Ascending aorta (tissue), 2 donors: ENCODE measurements at regions not wholly inside any gene's neighbourhood (a gene's known extent, or its start where the extent isn't known, plus 50 kb on each side); places are given as distances from the start of the nearest gene placed in this dataset.
A peak's percentile ranks its signal among the peaks of the same experiment; 100 is the strongest.

Source experiments
- DNase-seq, 2 donors: peaks; one replicate each; pipeline ENCODE4 v3.0.0-alpha.2; 2019; ENCODE audit warnings: low spot score in 2 of 2
- H3K27ac ChIP-seq, 2 donors: fragments of 200-600 bp; sonication (generic); one replicate each; pipeline ENCODE4 v1.5.1; 2016 to 2017; ENCODE audit warnings: mild to moderate bottlenecking in 1 of 2
- H3K27me3 ChIP-seq: fragments of 200-600 bp; sonication (generic); one replicate; pipeline ENCODE4 v1.5.1; 2017
- H3K36me3 ChIP-seq, 2 donors: fragments of 200-600 bp; sonication (generic); one replicate each; pipeline ENCODE4 v1.5.1; 2016
- H3K4me1 ChIP-seq, 2 donors: fragments of 200-600 bp; sonication (generic); one replicate each; pipeline ENCODE4 v1.5.1; 2016 to 2017; ENCODE audit warnings: mild to moderate bottlenecking in 1 of 2
- H3K4me3 ChIP-seq, 2 donors: fragments of 200-600 bp; sonication (generic); one replicate each; pipeline ENCODE4 v1.5.1; 2016 to 2017; ENCODE audit warnings: mild to moderate bottlenecking in 1 of 2
- H3K9me3 ChIP-seq, 2 donors: fragments of 200-600 bp; sonication (generic); one replicate each; pipeline ENCODE4 v1.5.1; 2016
- intact Hi-C: fragments of 100-400 bp; cut with DNase I; formaldehyde crosslinking; loops from one replicate; pipeline ENCODE4 v1.15.1; 2023
- TF ChIP-seq, protein P1 (sequence below), 3 experiments: fragments of 200-600 bp in 2 of 3; fragments of 450-650 bp in 1 of 3; sonication (generic) in 2 of 3; IDR thresholded peaks; one replicate each; pipeline ENCODE4 v1.5.1; 2016 to 2019; ENCODE audit warnings: antibody characterized with exemption in 3 of 3, mild to moderate bottlenecking in 1 of 3, moderate library complexity in 1 of 3

DNA sequence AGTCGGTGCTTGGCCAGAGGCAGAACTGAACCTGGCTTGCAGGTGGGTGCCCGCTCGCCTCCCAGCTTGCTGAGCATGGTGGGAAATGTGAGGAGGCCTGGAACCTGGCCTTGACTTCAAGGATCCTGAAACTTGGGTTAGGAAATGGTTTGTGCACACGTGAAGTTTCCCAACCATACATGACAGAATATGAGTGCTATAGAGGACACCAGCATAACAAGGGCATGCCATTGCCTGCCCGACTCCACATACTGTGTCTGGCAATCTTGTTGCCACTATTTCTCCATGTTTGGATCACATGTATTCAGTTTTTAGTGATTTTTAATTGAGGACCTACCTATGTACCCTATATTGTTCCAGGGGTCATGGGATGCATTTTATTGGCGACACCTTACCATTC, 177.6 kb upstream of the ANKRD55 start:
- H3K4me1 ChIP-seq = peaks cover 7 to 23% of the 10 kb centered on the region in 2 donors
- intact Hi-C loops = no loop called here
- no peaks in the 10 kb centered on the region for H3K27me3 ChIP-seq
- H3K9me3 ChIP-seq = no peaks in the 10 kb centered on the region
- H3K36me3 ChIP-seq = no peaks in the 10 kb centered on the region
- no peak for DNase-seq
- H3K4me3 ChIP-seq = no peak overlapping the region
- TF ChIP-seq, protein P1, sequence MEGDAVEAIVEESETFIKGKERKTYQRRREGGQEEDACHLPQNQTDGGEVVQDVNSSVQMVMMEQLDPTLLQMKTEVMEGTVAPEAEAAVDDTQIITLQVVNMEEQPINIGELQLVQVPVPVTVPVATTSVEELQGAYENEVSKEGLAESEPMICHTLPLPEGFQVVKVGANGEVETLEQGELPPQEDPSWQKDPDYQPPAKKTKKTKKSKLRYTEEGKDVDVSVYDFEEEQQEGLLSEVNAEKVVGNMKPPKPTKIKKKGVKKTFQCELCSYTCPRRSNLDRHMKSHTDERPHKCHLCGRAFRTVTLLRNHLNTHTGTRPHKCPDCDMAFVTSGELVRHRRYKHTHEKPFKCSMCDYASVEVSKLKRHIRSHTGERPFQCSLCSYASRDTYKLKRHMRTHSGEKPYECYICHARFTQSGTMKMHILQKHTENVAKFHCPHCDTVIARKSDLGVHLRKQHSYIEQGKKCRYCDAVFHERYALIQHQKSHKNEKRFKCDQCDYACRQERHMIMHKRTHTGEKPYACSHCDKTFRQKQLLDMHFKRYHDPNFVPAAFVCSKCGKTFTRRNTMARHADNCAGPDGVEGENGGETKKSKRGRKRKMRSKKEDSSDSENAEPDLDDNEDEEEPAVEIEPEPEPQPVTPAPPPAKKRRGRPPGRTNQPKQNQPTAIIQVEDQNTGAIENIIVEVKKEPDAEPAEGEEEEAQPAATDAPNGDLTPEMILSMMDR (IDR thresholded peaks at IDR 0.05) = no peak
- no peak overlapping the region for H3K27ac ChIP-seq

DNA sequence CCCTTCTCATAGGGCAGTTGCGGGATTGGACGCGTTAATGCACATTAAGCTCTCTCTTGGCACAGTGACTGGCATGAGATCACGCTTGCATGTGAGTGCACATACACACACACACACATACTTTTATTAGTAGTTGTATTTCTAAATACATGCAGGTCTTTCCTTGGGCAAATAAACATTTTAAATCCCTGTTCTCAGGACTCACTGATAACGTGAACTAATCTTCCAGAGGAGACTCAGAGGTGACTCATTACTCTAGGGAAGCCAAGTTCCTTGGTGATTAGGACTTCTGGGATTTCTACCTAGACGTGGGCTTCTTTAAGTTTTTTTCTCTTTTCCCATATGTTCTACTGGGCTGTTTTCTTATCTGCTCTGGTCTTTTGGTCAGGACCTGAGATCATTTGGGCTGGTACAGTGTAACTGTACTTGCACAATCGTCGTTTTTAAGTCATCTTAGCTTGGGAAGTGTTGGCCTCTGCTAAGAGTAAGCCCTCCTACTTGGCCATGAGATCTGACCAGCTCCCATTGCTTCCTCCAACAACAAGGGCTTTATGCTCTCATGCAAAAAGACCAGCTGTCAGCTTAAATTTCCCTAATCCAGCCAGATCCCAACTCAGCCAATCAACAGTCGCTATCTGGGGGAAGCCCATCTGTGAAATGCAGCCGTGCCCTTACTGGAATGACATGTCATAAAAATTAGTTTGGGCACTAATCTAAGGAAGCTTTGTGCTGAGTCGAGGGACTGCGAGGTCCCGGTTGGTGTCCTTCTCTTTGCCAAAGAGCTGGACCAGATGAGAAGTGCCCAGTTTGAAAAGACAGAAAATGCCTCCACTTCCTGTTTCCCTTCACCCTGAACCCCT, 176.4 kb upstream of the ANKRD55 start:
- Histone ChIP-seq H3K27me3 (no peaks in the 10 kb centered on the region), H3K27ac (peak overlapping the region in 1 of 2 donors; percentile 6), H3K4me3 (no peak overlapping the region), H3K9me3 (no peaks in the 10 kb centered on the region), H3K36me3 (no peaks in the 10 kb centered on the region), H3K4me1 (peaks cover 3 to 16% of the 10 kb centered on the region in 2 donors)
- no peak for DNase-seq
- intact Hi-C loops = no loop called here
- TF ChIP-seq, protein P1 (IDR thresholded peaks at IDR 0.05) = no peak

DNA sequence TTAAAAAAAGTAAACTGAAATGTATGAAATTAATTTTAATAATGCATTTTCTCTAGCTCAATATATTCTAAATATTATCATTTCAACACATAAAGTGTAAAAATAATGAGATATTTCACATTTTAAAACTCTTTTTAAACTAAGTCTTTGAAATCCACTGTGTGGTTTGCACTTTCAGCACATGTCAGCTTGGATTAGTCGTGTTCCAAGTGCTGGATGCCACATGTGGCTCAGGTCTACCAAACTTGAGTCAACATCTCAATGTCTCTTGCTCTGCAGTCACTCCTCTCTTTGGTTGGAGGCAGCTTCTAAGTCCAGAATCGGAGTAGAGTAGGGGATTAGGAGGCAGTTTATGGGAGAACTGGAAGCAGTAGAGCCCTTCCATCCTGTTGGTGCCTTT, 173.7 kb upstream of the ANKRD55 start:
- H3K27ac ChIP-seq = no peak overlapping the region
- no peaks in the 10 kb centered on the region for H3K36me3 ChIP-seq
- no peaks in the 10 kb centered on the region for H3K9me3 ChIP-seq
- no peak for DNase-seq
- TF ChIP-seq, protein P1 (IDR thresholded peaks at IDR 0.05) = no peak
- intact Hi-C loops = no loop called here
- no peaks in the 10 kb centered on the region for H3K27me3 ChIP-seq
- no peak overlapping the region for H3K4me3 ChIP-seq
- H3K4me1 ChIP-seq = peaks cover 3 to 13% of the 10 kb centered on the region in 2 donors

DNA sequence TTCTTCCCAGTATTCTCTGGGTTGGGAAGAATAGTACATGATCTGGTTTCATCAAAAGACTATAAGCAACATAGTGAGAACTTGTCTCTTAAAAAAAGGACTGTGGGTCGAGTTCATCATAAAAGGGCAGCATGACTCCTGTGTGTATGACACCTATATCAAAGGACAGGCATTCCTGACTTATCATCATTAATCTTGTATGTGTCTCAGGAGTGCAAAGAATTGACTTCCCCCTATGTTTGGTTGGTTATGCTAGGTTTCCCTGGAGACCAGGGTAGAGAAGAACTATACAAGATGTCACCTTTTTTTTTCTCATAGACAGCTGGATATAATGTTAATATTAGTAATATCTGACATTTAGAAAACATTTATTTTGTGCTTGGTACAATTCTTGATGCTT, 173.1 kb upstream of the ANKRD55 start:
- no peaks in the 10 kb centered on the region for H3K36me3 ChIP-seq
- peaks cover 3 to 13% of the 10 kb centered on the region in 2 donors for H3K4me1 ChIP-seq
- no peaks in the 10 kb centered on the region for H3K9me3 ChIP-seq
- no peak for DNase-seq
- no peak overlapping the region for H3K4me3 ChIP-seq
- no peaks in the 10 kb centered on the region for H3K27me3 ChIP-seq
- TF ChIP-seq, protein P1 (IDR thresholded peaks at IDR 0.05) = no peak
- H3K27ac ChIP-seq = no peak overlapping the region
- intact Hi-C loops = no loop called here

DNA sequence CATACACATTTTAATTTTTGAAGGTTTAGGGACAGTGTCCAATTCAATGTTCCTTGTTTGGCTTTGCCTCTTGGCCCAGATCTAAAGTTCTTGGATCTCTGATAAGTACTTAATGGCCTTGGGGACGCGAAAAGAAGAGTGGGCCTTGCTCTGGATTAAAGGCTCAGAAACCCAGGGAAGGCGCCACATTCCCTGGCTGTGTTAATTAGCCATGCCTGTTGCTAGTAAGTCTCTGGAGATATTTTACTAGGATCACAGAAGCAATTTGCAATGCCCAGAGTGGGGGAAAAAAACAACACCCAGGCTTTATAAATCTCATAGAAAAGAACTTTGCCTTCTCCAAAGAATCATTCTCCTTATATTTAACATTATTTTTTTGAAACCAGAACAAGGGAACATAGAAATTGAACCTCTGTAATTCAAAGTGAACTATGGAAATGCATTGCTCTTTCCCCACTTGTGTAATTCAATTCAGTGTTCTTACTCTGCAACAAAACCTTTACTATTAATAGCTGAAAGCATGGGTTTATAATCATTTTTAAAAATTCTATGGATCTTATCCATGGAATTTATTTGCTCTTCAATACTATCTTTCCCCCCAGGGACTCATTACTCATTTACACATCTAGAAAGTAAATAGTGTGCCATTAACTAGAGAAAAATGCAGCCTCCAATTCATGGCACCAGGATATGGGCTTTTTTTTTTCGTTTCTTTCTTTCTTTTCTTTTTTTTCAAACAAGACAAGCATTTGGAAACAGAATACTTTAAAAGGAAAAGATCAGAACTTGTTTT, 172.2 kb upstream of the ANKRD55 start:
- intact Hi-C loops = no loop called here
- no peak overlapping the region for H3K4me3 ChIP-seq
- no peaks in the 10 kb centered on the region for H3K36me3 ChIP-seq
- no peak for DNase-seq
- TF ChIP-seq, protein P1 (IDR thresholded peaks at IDR 0.05) = no peak
- peaks cover 3 to 13% of the 10 kb centered on the region in 2 donors for H3K4me1 ChIP-seq
- H3K27me3 ChIP-seq = no peaks in the 10 kb centered on the region
- no peaks in the 10 kb centered on the region for H3K9me3 ChIP-seq
- no peak overlapping the region for H3K27ac ChIP-seq
